ENCODE measurements at regions not wholly inside any gene's neighbourhood (a gene's known extent, or its start where the extent isn't known, plus 50 kb on each side); places are given as distances from the start of the nearest gene placed in this dataset.

GRCh38 chr3:135426508-135426907 lies 539.0 kb upstream of the PPP2R3A start:
- TF ChIP-seq EP300 (IDR thresholded peaks at IDR 0.05; ENCODE audit: borderline replicate concordance) (no peak), CREB1 (IDR thresholded peaks at IDR 0.05; ENCODE audit: low read depth) (no peak), ZBTB7A (IDR thresholded peaks at IDR 0.05; ENCODE audit: low read depth) (no peak), YY1 (IDR thresholded peaks at IDR 0.05; ENCODE audit: low read depth) (no peak), MAX (IDR thresholded peaks at IDR 0.05) (no peak), RAD21 (IDR thresholded peaks at IDR 0.05; ENCODE audit: low read depth) (no peak), NFIC (IDR thresholded peaks at IDR 0.05) (no peak), EGR1 (IDR thresholded peaks at IDR 0.05) (no peak), REST (IDR thresholded peaks at IDR 0.05; ENCODE audit: low read depth) (no peak), CEBPB (IDR thresholded peaks at IDR 0.05) (no peak), TAF1 (IDR thresholded peaks at IDR 0.05; ENCODE audit: low read depth) (no peak), FOXM1 (IDR thresholded peaks at IDR 0.05; ENCODE audit: borderline replicate concordance, low read depth) (no peak)

Data from Ishikawa (cell line).